ENCODE measurements at regions not wholly inside any gene's neighbourhood (a gene's known extent, or its start where the extent isn't known, plus 50 kb on each side); places are given as distances from the start of the nearest gene placed in this dataset.

DNA sequence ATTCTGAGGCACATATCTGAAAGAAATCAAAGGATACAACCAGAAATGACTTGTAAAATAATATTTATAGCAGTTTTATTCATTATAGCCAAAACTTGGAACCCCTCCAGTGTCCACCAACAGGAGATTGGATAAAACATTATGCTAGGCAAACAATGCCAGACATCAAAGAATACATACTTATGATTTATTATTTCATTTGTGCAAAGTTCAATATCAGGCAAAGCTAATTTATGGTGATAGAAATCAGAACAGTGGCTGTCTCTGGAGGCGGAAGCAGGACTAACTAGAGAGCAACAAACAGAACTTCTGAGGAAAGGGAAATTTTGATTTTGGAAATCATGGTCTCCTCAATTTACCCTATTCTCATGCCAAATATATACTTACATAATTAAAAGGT is 193.1 kb downstream of the ICE1 start:
- H3K27ac Mint-ChIP-seq, result no peak overlapping the region
- no peak for ATAC-seq
- no peak overlapping the region for H3K4me3 Mint-ChIP-seq
- H3K9me3 Mint-ChIP-seq, result no peaks in the 10 kb centered on the region
- peaks cover 13% of the 10 kb centered on the region for H3K27me3 Mint-ChIP-seq
- intact Hi-C loops (cut with micrococcal nuclease), result no loop called here
- DNase-seq, result no peak
- POLR2A ChIA-PET, result no interaction called here
- H3K36me3 Mint-ChIP-seq (ENCODE audit: low read depth), result no peaks in the 10 kb centered on the region
- CTCF ChIA-PET, result no interaction called here
- no peak for TF ChIP-seq CTCF (IDR thresholded peaks at IDR 0.05)
- H3K4me1 Mint-ChIP-seq (ENCODE audit: low read depth), result no peaks in the 10 kb centered on the region

- Mint-ChIP-seq H3K4me3 (no peak overlapping the region), H3K27me3 (peaks cover 6% of the 10 kb centered on the region), H3K4me1 (ENCODE audit: low read depth) (no peaks in the 10 kb centered on the region), H3K9me3 (no peaks in the 10 kb centered on the region), H3K27ac (no peak overlapping the region), H3K36me3 (ENCODE audit: low read depth) (no peaks in the 10 kb centered on the region)
- POLR2A ChIA-PET, result interaction anchor here (0.9 kb wide), 1 partner anchor 17 kb away, joined by 3 read pairs; no protein-coding TSS in a partner anchor
- ATAC-seq (no peak), DNase-seq (no peak)
- intact Hi-C loops (cut with micrococcal nuclease), result no loop called here
- TF ChIP-seq CTCF (IDR thresholded peaks at IDR 0.05), result no peak
- CTCF ChIA-PET, result interaction anchor here (0.8 kb wide), 1 partner anchor 9 kb away, joined by 3 read pairs; no protein-coding TSS in a partner anchor
These were observed 190.9 kb downstream of the ICE1 start for GRCh38 chr5:5613261-5613990.

DNA sequence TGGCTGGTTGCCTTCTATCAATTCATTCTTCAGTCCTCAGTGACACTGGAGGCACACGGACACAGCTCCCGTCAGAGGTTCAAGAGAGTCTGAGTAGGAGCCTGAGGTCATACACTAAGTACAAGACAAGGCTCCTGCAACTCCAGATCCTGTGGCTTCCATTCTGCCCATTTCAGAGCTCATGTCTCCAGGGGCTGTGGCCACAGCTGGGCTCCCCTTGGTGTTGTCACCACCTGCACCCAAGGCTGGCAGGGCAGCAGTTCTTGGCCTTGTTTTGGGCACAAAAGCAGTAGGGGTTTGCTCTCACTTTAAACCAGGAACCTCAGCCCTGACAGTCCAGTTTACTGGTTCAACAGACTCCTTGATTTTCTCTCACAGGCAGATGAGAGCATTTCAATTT is 189.6 kb downstream of the ICE1 start:
- Mint-ChIP-seq H3K9me3 (no peaks in the 10 kb centered on the region), H3K4me3 (no peak overlapping the region), H3K27me3 (peaks cover 4% of the 10 kb centered on the region), H3K27ac (no peak overlapping the region), H3K36me3 (ENCODE audit: low read depth) (no peaks in the 10 kb centered on the region), H3K4me1 (ENCODE audit: low read depth) (no peaks in the 10 kb centered on the region)
- ChIA-PET CTCF (no interaction called here), POLR2A (interaction anchor here (0.6 kb wide), 1 partner anchor 10 kb away, joined by 3 read pairs; no protein-coding TSS in a partner anchor)
- ATAC-seq (no peak), DNase-seq (no peak)
- intact Hi-C loops (cut with micrococcal nuclease), result no loop called here
- TF ChIP-seq CTCF (IDR thresholded peaks at IDR 0.05), result no peak

DNA sequence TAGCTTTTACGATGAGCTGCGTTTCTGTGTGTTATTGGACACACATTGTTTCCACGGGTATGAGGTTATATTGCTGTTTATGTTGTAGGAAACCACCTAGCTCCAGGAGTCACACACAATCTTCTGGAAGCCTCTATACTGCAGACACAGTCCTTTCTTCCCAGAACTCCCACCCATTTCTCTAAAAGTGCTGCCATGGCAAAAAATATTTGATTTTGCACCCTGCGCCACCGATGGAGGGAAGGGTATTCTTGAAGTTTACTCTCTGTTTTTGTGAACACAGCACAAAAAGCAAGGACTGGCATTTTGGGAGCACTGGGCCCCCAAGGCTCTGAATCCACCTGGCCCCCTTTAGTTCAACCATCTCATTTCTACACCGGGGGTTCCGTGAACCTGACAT is 187.5 kb downstream of the ICE1 start:
- no peak for TF ChIP-seq CTCF (IDR thresholded peaks at IDR 0.05)
- DNase-seq (no peak), ATAC-seq (no peak)
- Mint-ChIP-seq H3K9me3 (no peaks in the 10 kb centered on the region), H3K27me3 (peaks cover 3% of the 10 kb centered on the region), H3K36me3 (ENCODE audit: low read depth) (no peaks in the 10 kb centered on the region), H3K4me1 (ENCODE audit: low read depth) (no peaks in the 10 kb centered on the region), H3K4me3 (no peak overlapping the region), H3K27ac (no peak overlapping the region)
- POLR2A ChIA-PET, result no interaction called here
- intact Hi-C loops (cut with micrococcal nuclease), result no loop called here
- CTCF ChIA-PET, result no interaction called here

- Mint-ChIP-seq H3K4me3 (no peak overlapping the region), H3K9me3 (no peaks in the 10 kb centered on the region), H3K4me1 (ENCODE audit: low read depth) (no peaks in the 10 kb centered on the region), H3K27me3 (peaks cover 4% of the 10 kb centered on the region), H3K27ac (no peak overlapping the region), H3K36me3 (ENCODE audit: low read depth) (no peaks in the 10 kb centered on the region)
- CTCF ChIA-PET, result no interaction called here
- TF ChIP-seq CTCF (IDR thresholded peaks at IDR 0.05), result no peak
- POLR2A ChIA-PET, result no interaction called here
- intact Hi-C loops (cut with micrococcal nuclease), result no loop called here
- ATAC-seq, result no peak
- no peak for DNase-seq
These were observed 182.8 kb downstream of the ICE1 start for GRCh38 chr5:5605170-5605764.

Measured in activated CD8-positive, alpha-beta T cell treated with anti-CD3 and anti-CD28 coated beads for 36 hours (primary cell).